ENCODE measurements at regions not wholly inside any gene's neighbourhood (a gene's known extent, or its start where the extent isn't known, plus 50 kb on each side); places are given as distances from the start of the nearest gene placed in this dataset.

GRCh38 chr13:79098596-79098995 lies 307.5 kb downstream of the RBM26 start:
- Mint-ChIP-seq H3K27ac (no peak overlapping the region), H3K4me3 (no peak overlapping the region), H3K27me3 (ENCODE audit: low read depth) (no peaks in the 10 kb centered on the region), H3K36me3 (no peaks in the 10 kb centered on the region), H3K9me3 (no peaks in the 10 kb centered on the region; the same call in 1 of the 2 replicates), H3K4me1 (no peaks in the 10 kb centered on the region)
- DNase-seq (ENCODE audit: low spot score) (no peak), ATAC-seq (no peak)
- no peak for TF ChIP-seq HMGXB4 (CRISPR knock-in tag; IDR thresholded peaks at IDR 0.05)
- TF ChIP-seq ZNF138 (CRISPR knock-in tag; conservative IDR thresholded peaks at IDR 0.05): no peak
- no peak for TF ChIP-seq JAZF1 (CRISPR knock-in tag; IDR thresholded peaks at IDR 0.05)
- no peak for TF ChIP-seq ZNF425 (CRISPR knock-in tag; conservative IDR thresholded peaks at IDR 0.05)
- TF ChIP-seq ZBTB21 (CRISPR knock-in tag; IDR thresholded peaks at IDR 0.05; ENCODE audit: borderline replicate concordance): no peak
- TF ChIP-seq SMAD3 (CRISPR knock-in tag; IDR thresholded peaks at IDR 0.05; ENCODE audit: borderline replicate concordance): no peak
- TF ChIP-seq TEAD1 (CRISPR knock-in tag; IDR thresholded peaks at IDR 0.05): no peak
- TF ChIP-seq E2F5 (CRISPR knock-in tag; IDR thresholded peaks at IDR 0.05): no peak
- TF ChIP-seq GABPB1 (CRISPR knock-in tag; IDR thresholded peaks at IDR 0.05): no peak
- no peak for TF ChIP-seq AFF4 (CRISPR knock-in tag; IDR thresholded peaks at IDR 0.05; ENCODE audit: borderline replicate concordance)
- TF ChIP-seq ZBTB43 (CRISPR knock-in tag; IDR thresholded peaks at IDR 0.05): no peak
- no peak for TF ChIP-seq CREB1 (CRISPR knock-in tag; IDR thresholded peaks at IDR 0.05)
- TF ChIP-seq NR1H2 (CRISPR knock-in tag; IDR thresholded peaks at IDR 0.05): no peak
- no peak for TF ChIP-seq ERG (CRISPR knock-in tag; IDR thresholded peaks at IDR 0.05)
- TF ChIP-seq NR2C2 (CRISPR knock-in tag; IDR thresholded peaks at IDR 0.05): no peak
- no peak for TF ChIP-seq FOXJ3 (CRISPR knock-in tag; IDR thresholded peaks at IDR 0.05; ENCODE audit: borderline replicate concordance)
- no peak for TF ChIP-seq ZNF416 (CRISPR knock-in tag; IDR thresholded peaks at IDR 0.05)
- ChIA-PET POLR2A (no interaction called here), CTCF (no interaction called here)
